ENCODE measurements at regions not wholly inside any gene's neighbourhood (a gene's known extent, or its start where the extent isn't known, plus 50 kb on each side); places are given as distances from the start of the nearest gene placed in this dataset.
"Not testable (repeated sequence)": the region's sequence is repeated elsewhere in the genome, so short reads cannot be mapped to it uniquely, and the experiment has no call there.

GRCh38 chr9:74036549-74037231 lies 460.4 kb upstream of the RORB start:
- no peak for DNase-seq

DNA sequence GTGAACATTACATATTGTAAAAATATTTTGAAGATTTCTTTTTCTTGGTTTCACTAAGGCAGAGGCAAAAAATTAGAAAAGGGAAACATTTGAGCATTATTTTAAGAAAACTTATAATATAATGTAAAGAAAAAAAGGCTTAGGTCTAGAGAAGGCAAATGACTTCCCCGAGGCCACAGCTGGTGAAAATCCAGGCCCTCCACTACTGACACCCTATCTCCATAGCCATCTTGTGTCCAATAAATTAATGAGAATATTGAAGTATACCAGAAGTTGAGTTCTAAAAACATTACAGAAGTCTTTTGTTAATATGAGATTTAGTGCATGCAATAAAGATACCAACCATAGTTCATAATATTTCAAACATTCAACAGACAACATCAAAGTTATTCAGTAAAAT lies 459.9 kb upstream of the RORB start:
- no peak for DNase-seq

DNA sequence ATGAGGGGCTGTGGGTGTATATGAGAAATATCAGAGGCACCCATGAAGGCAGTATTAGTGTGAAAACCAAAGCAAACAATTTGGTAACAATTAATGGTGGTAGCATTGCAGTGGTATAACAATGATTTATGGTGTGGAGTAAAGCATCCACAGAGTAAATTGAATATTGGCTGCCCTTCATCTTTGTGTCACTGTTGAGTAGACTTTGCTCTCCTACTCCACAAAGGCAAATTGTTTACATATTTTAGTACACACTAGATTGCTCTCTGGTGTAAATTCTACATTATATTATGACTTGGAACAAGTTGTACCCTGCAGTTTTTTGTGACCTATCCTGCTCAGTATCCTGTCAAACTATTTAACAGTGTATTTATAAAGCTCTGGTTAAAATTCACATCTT lies 455.5 kb upstream of the RORB start:
- no peak for DNase-seq

DNA sequence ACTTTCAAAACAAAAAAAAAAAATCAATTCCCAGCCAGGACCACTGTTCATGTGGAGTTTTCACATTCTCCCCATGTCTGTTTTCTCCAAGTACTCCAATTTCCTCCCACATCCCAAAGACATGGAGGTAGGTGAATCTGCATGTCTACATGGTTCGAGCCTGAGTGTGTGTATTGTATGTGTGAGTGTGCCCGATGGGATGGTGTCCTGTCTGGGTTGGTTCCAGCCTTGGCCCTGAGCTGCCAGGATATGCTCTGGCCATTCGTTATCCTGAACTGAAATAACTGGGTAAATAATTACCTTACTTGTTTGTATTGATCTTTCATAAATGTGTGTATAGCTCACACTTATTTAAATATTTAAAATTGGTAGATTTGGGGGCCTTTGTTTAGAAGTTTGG lies 452.3 kb upstream of the RORB start:
- no peak for DNase-seq

GRCh38 chr9:74056023-74056422 lies 441.1 kb upstream of the RORB start:
- no peak for DNase-seq

GRCh38 chr9:74057051-74057450 lies 440.1 kb upstream of the RORB start:
- DNase-seq: not testable (repeated sequence)

- DNase-seq: no peak
These were observed 432.4 kb upstream of the RORB start for GRCh38 chr9:74064702-74065101.

- no peak for DNase-seq
These were observed 431.0 kb upstream of the RORB start for GRCh38 chr9:74066128-74066527.

- no peak for DNase-seq
These were observed 430.5 kb upstream of the RORB start for GRCh38 chr9:74066605-74067004.

DNA sequence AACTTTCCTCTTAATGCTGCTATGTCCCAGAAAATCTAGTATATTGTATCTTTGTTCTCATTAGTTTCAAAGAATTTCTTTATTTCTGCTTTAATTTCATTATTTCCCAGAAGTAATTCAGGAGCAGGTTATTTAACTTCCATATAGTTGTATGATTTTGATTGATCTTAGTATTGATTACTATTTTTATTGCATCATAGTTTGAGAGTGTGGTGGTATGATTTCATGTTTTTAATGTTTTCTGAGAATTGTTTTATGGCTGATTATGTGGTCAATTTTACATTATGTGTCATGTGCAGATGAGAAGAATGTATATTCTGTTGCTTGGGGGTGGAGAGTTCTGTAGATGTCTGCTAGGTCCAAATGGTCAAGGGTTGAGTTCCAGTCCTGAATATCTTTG lies 425.6 kb upstream of the RORB start:
- no peak for DNase-seq

DNA sequence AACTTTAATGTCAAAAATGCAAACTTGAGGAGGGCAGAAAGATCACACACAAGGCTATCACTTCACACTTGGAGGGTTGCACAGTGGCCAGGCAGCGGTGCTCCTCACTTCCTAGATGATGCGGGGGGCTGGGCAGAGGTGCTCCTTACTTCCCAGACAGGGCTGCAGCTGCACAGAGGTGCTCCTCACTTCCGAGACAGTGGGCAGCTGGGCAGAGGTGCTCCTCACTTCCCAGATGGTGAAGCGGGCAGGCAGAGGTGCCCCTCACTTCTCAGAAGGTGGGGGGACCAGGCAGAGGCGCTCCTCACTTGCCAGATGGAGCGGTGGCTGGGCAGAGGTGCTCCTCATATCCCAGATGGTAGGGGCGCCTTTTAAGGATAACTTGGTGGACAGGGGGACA lies 423.2 kb upstream of the RORB start:
- DNase-seq: no peak

GRCh38 chr9:74078647-74079046 lies 418.5 kb upstream of the RORB start:
- DNase-seq: no peak

DNA sequence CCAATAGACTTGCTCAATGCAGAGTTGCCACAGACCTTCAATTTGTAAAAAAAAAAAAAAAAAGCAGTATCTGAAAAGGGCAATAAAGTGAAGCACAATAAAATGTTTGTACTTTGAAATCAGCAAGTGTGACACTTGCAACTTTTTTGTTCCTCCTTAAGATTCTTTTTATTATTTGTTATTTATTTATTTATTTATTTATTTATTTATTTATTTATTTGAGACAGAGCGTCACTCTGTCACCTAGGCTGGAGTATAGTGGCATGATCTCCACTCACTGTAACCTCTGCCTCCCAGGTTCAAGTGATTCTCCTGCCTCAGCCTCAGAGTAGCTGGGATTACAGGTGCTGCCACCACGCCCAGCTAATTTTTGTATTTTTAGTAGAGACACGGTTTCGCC lies 416.5 kb upstream of the RORB start:
- DNase-seq: not testable (repeated sequence)

GRCh38 chr9:74083681-74084433 lies 413.3 kb upstream of the RORB start:
- no peak for DNase-seq

DNA sequence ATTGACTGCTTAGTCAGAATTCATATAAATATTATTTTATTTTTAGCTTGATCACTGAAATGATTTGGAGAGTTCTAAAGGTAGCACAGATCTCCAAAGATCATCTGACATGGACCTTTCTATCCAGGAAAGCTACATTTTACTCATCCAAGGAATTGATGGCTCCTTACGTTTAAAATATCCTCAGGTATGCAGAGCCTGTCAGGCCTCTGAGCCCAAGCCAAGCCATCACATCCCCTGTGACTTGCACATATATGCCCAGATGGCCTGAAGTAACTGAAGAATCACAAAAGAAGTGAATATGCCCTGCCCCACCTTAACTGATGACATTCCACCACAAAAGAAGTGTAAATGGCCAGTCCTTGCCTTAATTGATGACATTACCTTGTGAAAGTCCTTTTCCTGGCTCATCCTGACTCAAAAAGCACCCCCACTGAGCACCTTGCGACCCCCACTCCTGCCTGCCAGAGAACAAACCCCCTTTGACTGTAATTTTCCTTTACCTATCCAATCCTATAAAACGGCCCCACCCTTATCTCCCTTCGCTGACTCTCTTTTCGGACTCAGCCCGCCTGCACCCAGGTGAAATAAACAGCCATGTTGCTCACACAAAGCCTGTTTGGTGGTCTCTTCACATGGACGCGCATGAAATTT lies 411.6 kb upstream of the RORB start:
- not testable (repeated sequence) for DNase-seq

DNA sequence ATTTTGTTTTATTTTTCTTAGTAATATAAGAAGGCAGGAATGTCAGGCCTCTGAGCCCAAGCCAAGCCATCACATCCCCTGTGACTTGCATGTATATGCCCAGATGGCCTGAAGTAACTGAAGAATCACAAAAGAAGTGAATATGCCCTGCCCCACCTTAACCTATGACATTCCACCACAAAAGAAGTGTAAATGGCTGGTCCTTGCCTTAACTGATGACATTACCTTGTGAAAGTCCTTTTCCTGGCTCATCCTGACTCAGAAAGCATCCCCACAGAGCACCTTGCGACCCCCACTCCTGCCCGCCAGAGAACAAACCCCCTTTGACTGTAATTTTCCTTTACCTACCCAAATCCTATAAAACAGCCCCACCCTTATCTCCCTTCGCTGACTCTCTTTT lies 406.2 kb upstream of the RORB start:
- not testable (repeated sequence) for DNase-seq

DNA sequence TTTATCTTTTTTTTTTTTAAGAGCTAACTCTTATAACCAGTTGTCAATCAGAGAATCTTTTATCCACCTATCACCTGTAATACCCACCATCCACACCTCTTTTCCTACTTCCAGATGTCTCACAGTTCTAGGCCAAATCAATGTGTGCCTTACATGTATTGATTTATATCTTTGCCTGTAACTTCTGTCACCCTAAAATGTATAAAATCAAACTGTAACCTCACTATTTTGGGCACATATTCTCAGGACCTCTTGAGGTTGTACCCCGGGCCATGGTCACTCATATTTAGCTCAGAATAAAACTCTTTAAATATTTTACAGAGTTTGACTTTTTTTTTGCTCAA lies 404.7 kb upstream of the RORB start:
- no peak for DNase-seq

DNA sequence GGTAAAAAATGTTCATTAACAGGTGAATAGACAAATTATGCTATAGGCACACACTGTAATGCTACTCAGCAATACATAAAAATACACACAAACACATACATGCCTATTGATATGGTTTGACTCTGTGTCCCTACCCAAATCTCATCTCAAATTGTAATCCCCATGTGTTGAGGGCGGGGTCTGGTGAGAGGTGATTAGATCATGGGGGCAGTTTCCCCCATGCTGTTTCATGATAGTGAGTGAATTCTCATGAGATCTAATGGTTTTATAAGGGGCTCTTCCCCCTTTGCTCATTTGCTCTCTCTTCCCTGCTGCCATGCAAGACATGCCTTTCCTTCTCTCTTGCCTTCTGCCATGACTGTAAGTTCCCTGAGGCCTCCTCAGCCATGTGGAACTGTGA lies 403.1 kb upstream of the RORB start:
- DNase-seq: not testable (repeated sequence)

DNA sequence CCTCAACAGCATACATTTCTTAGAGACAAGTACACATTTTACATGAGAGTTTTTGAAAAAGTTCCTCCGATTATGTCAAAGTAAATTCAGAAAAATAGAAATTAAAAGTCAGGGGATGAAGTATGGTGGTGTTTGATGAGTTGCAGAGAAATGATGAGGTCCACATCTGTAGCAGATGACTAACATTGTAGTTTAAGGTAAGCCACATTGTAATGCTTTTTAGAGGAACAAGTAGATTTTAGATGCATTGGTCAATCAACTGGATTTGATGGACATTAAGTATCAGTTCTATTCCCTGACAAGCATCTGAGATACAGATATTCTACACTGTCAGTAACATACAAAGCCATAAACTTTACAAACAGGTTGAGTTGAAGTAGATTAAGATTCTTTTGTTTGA lies 402.4 kb upstream of the RORB start:
- DNase-seq: no peak

DNA sequence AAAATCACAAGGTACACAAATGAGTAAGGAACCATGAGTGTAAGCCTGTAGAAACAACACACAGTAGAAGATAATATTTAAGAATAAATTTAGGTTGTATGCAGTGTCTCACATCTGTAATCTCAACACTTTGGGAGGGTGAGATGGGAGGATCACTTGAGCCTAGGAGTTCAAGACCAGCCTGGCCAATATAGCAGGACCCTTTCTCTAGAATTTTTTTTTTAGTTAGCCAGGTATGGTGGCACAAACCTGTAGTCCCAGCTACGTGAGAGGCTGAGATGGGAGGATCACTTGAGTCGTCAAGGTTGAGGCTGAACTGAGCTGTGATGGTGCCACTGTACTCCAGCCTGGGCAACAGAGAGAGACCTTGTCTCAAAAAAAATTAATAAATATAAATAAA lies 401.2 kb upstream of the RORB start:
- no peak for DNase-seq

DNA sequence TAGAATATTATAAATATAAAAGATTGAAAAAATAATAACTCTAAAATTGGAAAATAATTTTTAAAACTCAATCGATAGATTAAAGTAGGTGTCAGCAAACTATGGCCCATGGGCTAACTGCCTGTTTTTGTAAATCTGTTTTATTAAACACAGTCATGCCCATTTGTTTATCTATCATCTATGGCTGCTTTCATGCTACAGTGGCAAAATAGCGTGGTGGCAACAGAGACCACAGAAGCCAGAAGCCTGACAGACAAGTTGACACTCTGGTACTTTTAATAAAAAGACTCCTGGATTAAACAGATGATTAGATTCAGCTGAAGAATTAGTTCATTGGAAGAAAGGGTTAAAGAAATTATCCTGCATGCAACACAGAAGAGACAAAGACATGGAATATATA lies 400.7 kb upstream of the RORB start:
- no peak for DNase-seq

DNA sequence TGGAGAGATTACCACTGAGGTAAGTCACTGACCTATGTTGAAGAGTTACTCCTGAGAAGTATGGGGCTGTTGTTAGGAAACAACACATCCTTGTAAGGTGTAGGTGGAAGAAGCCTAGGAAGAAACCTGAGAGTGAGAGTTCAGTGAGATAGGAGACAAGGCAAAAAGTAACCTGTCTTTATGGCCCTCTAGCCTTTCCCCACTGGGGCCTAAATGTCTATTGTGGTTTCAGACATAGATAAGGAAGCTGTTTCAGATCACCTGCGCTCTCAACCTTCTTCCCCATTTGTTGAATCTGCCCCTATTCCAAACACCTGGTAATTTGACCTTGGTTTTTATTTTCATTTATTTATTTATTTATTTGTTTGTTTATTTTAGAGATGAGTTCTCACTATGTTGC lies 397.1 kb upstream of the RORB start:
- no peak for DNase-seq

GRCh38 chr9:74102148-74102547 lies 395.0 kb upstream of the RORB start:
- not testable (repeated sequence) for DNase-seq

DNA sequence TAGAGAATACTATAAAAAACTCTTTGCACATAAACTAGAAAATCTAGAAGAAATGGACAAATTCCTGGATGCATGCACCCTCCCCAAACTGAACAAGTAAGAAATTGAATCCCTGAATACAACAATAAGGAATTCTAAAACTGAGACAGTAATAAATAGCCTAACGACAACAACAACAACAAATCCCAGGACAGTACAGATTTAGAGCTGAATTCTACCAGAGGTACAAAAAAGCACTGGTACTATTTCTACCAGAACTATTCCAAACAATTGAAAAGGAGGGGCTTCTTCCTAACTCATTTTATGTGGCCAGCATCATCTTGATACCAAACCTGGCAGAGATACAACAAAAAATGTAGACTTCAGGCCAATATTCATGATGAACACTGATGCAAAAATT lies 394.4 kb upstream of the RORB start:
- DNase-seq: no peak

Data from NCI-H2107 (cell line).